ENCODE measurements at regions not wholly inside any gene's neighbourhood (a gene's known extent, or its start where the extent isn't known, plus 50 kb on each side); places are given as distances from the start of the nearest gene placed in this dataset.
"Not testable (repeated sequence)": the region's sequence is repeated elsewhere in the genome, so short reads cannot be mapped to it uniquely, and the experiment has no call there.

GRCh38 chr12:131274061-131274460 lies 320.4 kb downstream of the ADGRD1 start:
- TF ChIP-seq, protein P1, sequence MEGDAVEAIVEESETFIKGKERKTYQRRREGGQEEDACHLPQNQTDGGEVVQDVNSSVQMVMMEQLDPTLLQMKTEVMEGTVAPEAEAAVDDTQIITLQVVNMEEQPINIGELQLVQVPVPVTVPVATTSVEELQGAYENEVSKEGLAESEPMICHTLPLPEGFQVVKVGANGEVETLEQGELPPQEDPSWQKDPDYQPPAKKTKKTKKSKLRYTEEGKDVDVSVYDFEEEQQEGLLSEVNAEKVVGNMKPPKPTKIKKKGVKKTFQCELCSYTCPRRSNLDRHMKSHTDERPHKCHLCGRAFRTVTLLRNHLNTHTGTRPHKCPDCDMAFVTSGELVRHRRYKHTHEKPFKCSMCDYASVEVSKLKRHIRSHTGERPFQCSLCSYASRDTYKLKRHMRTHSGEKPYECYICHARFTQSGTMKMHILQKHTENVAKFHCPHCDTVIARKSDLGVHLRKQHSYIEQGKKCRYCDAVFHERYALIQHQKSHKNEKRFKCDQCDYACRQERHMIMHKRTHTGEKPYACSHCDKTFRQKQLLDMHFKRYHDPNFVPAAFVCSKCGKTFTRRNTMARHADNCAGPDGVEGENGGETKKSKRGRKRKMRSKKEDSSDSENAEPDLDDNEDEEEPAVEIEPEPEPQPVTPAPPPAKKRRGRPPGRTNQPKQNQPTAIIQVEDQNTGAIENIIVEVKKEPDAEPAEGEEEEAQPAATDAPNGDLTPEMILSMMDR (IDR thresholded peaks at IDR 0.05; ENCODE audit: low read depth, low read length, missing control alignments) = no peak
- no peak for DNase-seq (ENCODE audit: extremely low read depth, low read depth)

GRCh38 chr12:131274906-131275305 lies 321.2 kb downstream of the ADGRD1 start:
- no peak for DNase-seq (ENCODE audit: extremely low read depth, low read depth)
- TF ChIP-seq, protein P1 (IDR thresholded peaks at IDR 0.05; ENCODE audit: low read depth, low read length, missing control alignments) = no peak
- no peak overlapping the region for H3K4me3 ChIP-seq (replicated peaks; ENCODE audit: low read depth, low read length)

More at GRCh38 chr12:131274061-131274460, 320.4 kb downstream of the ADGRD1 start:
- no peak overlapping the region for H3K4me3 ChIP-seq (replicated peaks; ENCODE audit: low read depth, low read length)

DNA sequence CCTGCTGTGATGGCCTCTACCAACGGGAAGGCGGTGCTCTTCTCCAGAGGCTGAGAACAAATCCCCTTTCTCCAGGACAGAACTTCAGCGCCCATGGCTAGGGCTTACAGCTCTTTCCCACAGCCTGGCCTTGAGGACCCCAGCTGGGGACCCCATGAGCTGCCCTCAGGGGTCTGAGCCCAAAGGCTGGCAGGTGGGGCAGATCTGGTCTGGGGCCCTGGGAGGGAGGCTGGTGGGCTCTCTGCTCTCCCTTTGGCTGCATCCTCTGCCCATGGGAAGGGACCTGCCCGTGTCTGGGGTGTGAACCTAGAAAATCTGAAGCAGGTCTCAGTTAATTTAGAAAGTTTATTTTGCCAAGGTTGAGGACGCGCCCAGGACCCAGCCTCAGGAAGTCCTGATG lies 322.1 kb downstream of the ADGRD1 start:
- no peak overlapping the region for H3K4me3 ChIP-seq (replicated peaks; ENCODE audit: low read depth, low read length)
- TF ChIP-seq, protein P1 (IDR thresholded peaks at IDR 0.05; ENCODE audit: low read depth, low read length, missing control alignments) = no peak
- no peak for DNase-seq (ENCODE audit: extremely low read depth, low read depth)

DNA sequence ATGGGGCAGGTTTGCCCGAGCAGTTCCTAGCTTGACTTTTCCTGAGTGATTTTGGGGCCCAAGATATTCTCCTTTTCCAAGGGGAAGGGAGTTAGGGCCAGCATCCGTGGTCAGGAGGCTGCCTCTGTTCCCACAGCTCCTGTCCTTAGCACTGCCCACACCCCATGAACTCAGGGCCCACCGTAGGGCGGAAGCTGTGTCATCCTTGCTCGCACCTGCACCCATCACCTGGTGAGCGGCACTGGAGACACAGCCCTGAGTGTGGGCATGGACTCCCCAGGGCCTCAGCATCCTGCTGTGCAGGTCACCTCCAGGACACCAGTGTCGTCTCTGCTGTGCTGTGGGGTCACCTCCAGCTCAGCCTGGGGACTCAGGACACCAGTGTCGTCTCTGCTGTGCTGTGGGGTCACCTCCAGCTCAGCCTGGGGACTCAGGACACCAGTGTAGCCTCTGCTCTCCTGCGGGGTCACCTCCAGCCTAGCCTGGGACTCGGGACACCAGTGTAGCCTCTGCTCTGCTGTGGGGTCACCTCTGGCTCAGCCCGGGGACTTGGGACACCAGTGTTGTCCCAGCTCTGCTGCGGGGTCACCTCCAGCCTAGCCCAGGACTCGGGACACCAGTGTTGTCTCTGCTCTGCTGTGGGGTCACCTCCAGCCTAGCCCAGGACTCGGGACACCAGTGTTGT lies 322.9 kb downstream of the ADGRD1 start:
- no peak overlapping the region for H3K4me3 ChIP-seq (replicated peaks; ENCODE audit: low read depth, low read length)
- TF ChIP-seq, protein P1 (IDR thresholded peaks at IDR 0.05; ENCODE audit: low read depth, low read length, missing control alignments) = no peak
- no peak for DNase-seq (ENCODE audit: extremely low read depth, low read depth)

- not testable (repeated sequence) for DNase-seq (ENCODE audit: extremely low read depth, low read depth); H3K4me3 ChIP-seq (replicated peaks; ENCODE audit: low read depth, low read length)
Observed at GRCh38 chr12:131277186-131278091, 323.7 kb downstream of the ADGRD1 start.

DNA sequence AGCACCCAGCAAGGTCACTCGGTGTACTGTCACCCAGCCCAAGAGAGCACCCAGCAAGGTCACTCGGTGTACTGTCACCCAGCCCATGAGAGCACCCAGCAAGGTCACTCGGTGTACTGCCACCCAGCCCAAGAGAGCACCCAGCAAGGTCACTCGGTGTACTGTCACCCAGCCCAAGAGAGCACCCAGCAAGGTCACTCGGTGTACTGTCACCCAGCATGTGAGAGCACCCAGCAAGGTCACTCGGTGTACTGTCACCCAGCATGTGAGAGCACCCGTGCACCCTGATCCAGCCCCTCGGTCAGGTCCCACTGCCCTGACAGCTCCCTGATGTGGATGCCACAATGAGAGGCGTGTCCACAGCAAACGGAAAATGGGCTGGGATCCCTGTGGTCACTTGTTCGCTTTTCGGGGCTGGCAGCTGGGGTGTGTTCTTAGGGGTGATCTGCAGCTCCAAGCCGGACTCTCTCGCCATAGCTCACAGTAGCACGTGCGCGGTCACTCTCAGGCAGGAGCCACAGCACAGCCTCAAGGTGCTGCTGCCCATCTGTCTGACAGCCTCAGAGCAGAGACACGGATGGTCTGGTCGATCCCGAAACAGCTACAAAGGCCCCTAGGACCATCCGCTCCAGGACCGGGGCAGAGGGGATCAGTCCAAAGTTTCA lies 324.9 kb downstream of the ADGRD1 start:
- not testable (repeated sequence) for H3K4me3 ChIP-seq (replicated peaks; ENCODE audit: low read depth, low read length); DNase-seq (ENCODE audit: extremely low read depth, low read depth)

DNA sequence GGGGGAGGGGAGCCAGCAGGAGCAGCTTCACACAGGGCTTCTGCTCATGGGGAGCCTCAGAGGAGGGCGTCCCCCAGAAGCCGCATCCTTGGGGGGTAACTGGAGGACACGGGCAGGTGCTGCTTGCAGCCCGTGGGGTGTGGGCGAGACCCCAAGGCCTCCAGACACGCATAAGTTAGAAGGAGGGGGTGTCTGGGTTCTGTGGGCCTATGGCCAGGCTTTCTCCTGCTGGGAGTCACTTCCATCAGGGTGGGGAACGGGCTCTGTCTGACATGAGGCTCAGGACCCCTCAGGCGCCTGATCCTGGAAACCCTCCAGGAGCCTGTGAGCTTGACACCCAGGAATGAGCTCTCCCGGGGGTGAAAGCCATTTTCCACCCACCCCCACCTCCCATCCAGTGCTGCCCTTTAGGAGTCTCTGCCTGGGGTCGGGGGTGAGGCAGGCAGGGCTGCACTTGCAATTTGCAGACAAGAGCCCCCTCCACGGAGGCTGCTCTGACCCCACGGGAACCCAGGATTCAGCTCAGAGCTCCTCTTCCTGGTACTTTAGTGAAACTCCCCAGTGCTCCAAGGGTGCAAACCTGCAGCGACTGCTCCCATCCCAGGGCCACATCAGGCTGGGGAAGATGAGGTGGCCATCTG lies 325.7 kb downstream of the ADGRD1 start:
- no peak overlapping the region for H3K4me3 ChIP-seq (replicated peaks; ENCODE audit: low read depth, low read length)
- TF ChIP-seq, protein P1 (IDR thresholded peaks at IDR 0.05; ENCODE audit: low read depth, low read length, missing control alignments) = no peak

More for the DNA sequence above, 325.7 kb downstream of the ADGRD1 start:
- no peak for DNase-seq (ENCODE audit: extremely low read depth, low read depth)

Measured in HFF-Myc (cell line).